SU-DHL-6 (cell line): ENCODE measurements at regions not wholly inside any gene's neighbourhood (a gene's known extent, or its start where the extent isn't known, plus 50 kb on each side); places are given as distances from the start of the nearest gene placed in this dataset.

ENCODE experiments used
- H2AFZ ChIP-seq: fragments of 200-600 bp; sonication (generic); 2 replicates; pipeline ENCODE4 v1.6.1; 2014; ENCODE audit warnings: low read depth, mild to moderate bottlenecking, moderate library complexity, mixed read lengths, antibody characterized with exemption, low read length; ENCODE audit not compliant: severe bottlenecking
- H3F3A ChIP-seq: fragments of 200-600 bp; shearing (Covaris generic); 2 replicates; pipeline ENCODE4 v1.6.0; 2016; ENCODE audit warnings: antibody characterized with exemption, mild to moderate bottlenecking; ENCODE audit not compliant: insufficient read depth
- H3K27ac ChIP-seq: fragments of 200-600 bp; sonication (generic); 2 replicates; pipeline ENCODE4 v1.5.1; 2016; ENCODE audit warnings: low read depth, mild to moderate bottlenecking, low read length, moderate library complexity, mixed read lengths
- H3K27me3 ChIP-seq: fragments of 200-600 bp; sonication (generic), shearing (Covaris generic); 2 replicates; pipeline ENCODE4 v1.6.0; 2014; ENCODE audit warnings: mild to moderate bottlenecking, low read length
- H3K36me3 ChIP-seq: fragments of 200-600 bp; sonication (generic); 2 replicates; pipeline ENCODE4 v1.6.1; 2014; ENCODE audit warnings: mild to moderate bottlenecking, low read length, mixed read lengths
- H3K4me2 ChIP-seq: fragments of 300-600, 200-600 bp; shearing (Covaris generic), sonication (generic); 2 replicates; pipeline ENCODE4 v1.6.0; 2014; ENCODE audit warnings: low read length, low read depth, mild to moderate bottlenecking; ENCODE audit not compliant: poor library complexity, severe bottlenecking
- H3K4me3 ChIP-seq: fragments of 200-600 bp; sonication (generic); 2 replicates; pipeline ENCODE4 v1.5.1; 2014; ENCODE audit warnings: antibody characterized with exemption, low read length, mild to moderate bottlenecking, mixed read lengths; ENCODE audit not compliant: insufficient read depth, poor library complexity, severe bottlenecking
- H3K79me2 ChIP-seq: fragments of 200-600 bp; sonication (generic); 2 replicates; pipeline ENCODE4 v1.6.1; 2014; ENCODE audit warnings: mild to moderate bottlenecking, low read length, moderate library complexity; ENCODE audit not compliant: insufficient read depth
- H3K9ac ChIP-seq: fragments of 200-600 bp; sonication (generic); 2 replicates; pipeline ENCODE4 v1.7.0; 2014; ENCODE audit warnings: mild to moderate bottlenecking, low read length
- H3K9me2 ChIP-seq: fragments of 200-600 bp; sonication (generic); replicated peaks from 2 replicates; pipeline ENCODE4 v1.6.1; 2014; ENCODE audit warnings: low read length; ENCODE audit not compliant: insufficient read depth
- H3K9me3 ChIP-seq: fragments of 200-600 bp; sonication (generic); 2 replicates; pipeline ENCODE4 v1.6.1; 2014; ENCODE audit warnings: low read length, mixed read lengths; ENCODE audit not compliant: insufficient read depth
- H4K20me1 ChIP-seq: fragments of 200-600 bp; sonication (generic); 2 replicates; pipeline ENCODE4 v1.6.1; 2014; ENCODE audit warnings: low read depth, mild to moderate bottlenecking, antibody characterized with exemption, low read length, moderate library complexity, mixed read lengths
- EZH2phosphoT487 ChIP-seq: fragments of 200-600 bp; sonication (generic), shearing (Covaris generic); conservative IDR thresholded peaks from 2 replicates; pipeline ENCODE4 v1.6.1; 2018; ENCODE audit warnings: mild to moderate bottlenecking, antibody characterized with exemption, low read length, moderate library complexity, mixed read lengths
- TF ChIP-seq, protein P1 (sequence below): fragments of 200-600 bp; sonication (generic); IDR thresholded peaks from one replicate; pipeline ENCODE4 v1.5.1; 2017; ENCODE audit warnings: antibody characterized with exemption, mild to moderate bottlenecking, low read length, moderate library complexity; ENCODE audit not compliant: insufficient read depth, poor library complexity, severe bottlenecking

GRCh38 chr2:18706001-18706400 is 116.6 kb upstream of the NT5C1B start:
- no peak for TF ChIP-seq EZH2phosphoT487
- TF ChIP-seq, protein P1, sequence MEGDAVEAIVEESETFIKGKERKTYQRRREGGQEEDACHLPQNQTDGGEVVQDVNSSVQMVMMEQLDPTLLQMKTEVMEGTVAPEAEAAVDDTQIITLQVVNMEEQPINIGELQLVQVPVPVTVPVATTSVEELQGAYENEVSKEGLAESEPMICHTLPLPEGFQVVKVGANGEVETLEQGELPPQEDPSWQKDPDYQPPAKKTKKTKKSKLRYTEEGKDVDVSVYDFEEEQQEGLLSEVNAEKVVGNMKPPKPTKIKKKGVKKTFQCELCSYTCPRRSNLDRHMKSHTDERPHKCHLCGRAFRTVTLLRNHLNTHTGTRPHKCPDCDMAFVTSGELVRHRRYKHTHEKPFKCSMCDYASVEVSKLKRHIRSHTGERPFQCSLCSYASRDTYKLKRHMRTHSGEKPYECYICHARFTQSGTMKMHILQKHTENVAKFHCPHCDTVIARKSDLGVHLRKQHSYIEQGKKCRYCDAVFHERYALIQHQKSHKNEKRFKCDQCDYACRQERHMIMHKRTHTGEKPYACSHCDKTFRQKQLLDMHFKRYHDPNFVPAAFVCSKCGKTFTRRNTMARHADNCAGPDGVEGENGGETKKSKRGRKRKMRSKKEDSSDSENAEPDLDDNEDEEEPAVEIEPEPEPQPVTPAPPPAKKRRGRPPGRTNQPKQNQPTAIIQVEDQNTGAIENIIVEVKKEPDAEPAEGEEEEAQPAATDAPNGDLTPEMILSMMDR: no peak
- Histone ChIP-seq H4K20me1 (no peaks in the 10 kb centered on the region), H3K4me2 (no peak overlapping the region), H3K9me3 (no peaks in the 10 kb centered on the region), H3F3A (no peaks in the 10 kb centered on the region), H3K4me3 (no peak overlapping the region), H3K79me2 (no peaks in the 10 kb centered on the region), H3K27ac (no peak overlapping the region), H2AFZ (no peak overlapping the region), H3K9me2 (no peaks in the 10 kb centered on the region), H3K9ac (no peak overlapping the region), H3K36me3 (no peaks in the 10 kb centered on the region), H3K27me3 (no peaks in the 10 kb centered on the region)

GRCh38 chr2:18704276-18704675 is 114.9 kb upstream of the NT5C1B start:
- H3K79me2 ChIP-seq: no peaks in the 10 kb centered on the region
- TF ChIP-seq, protein P1: no peak
- TF ChIP-seq EZH2phosphoT487: no peak

DNA sequence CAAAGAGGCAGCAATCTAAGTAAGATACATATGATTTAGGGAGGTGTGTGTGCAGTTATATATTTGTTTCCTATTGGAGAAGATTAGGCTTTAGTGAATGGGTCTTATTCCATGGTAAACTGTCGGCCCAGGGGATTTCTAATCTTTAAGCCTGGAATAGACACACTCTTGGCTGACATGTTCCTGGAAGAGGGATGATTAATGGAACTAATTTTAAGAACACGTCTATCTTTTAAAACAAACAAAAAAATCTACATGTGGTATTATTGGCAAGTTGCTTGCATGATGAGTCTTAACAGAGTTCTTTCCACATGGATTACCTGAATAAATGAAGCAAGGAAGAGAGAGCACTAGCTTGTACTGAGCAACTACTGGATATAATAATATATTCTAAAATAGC is 114.2 kb upstream of the NT5C1B start:
- no peak overlapping the region for H3K4me2 ChIP-seq
- no peak overlapping the region for H3K9ac ChIP-seq
- no peaks in the 10 kb centered on the region for H3K9me3 ChIP-seq
- no peaks in the 10 kb centered on the region for H3K27me3 ChIP-seq
- no peak overlapping the region for H3K27ac ChIP-seq
- H3K79me2 ChIP-seq: no peaks in the 10 kb centered on the region
- H3K36me3 ChIP-seq: no peaks in the 10 kb centered on the region
- TF ChIP-seq, protein P1: no peak
- no peak for TF ChIP-seq EZH2phosphoT487
- no peaks in the 10 kb centered on the region for H3K9me2 ChIP-seq
- no peaks in the 10 kb centered on the region for H3F3A ChIP-seq
- H4K20me1 ChIP-seq: no peaks in the 10 kb centered on the region
- no peak overlapping the region for H3K4me3 ChIP-seq
- H2AFZ ChIP-seq: no peak overlapping the region

More at GRCh38 chr2:18704276-18704675, 114.9 kb upstream of the NT5C1B start:
- no peak overlapping the region for H2AFZ ChIP-seq
- no peaks in the 10 kb centered on the region for H3K9me3 ChIP-seq
- H3K27ac ChIP-seq: no peak overlapping the region
- H4K20me1 ChIP-seq: no peaks in the 10 kb centered on the region
- no peaks in the 10 kb centered on the region for H3K9me2 ChIP-seq
- H3K9ac ChIP-seq: no peak overlapping the region
- H3K4me3 ChIP-seq: no peak overlapping the region
- H3K36me3 ChIP-seq: no peaks in the 10 kb centered on the region
- no peak overlapping the region for H3K4me2 ChIP-seq
- no peaks in the 10 kb centered on the region for H3K27me3 ChIP-seq
- H3F3A ChIP-seq: no peaks in the 10 kb centered on the region
